ENCODE measurements at regions not wholly inside any gene's neighbourhood (a gene's known extent, or its start where the extent isn't known, plus 50 kb on each side); places are given as distances from the start of the nearest gene placed in this dataset.

GRCh38 chr2:2731816-2732284 is 400.8 kb upstream of the MYT1L start:
- Histone ChIP-seq H3K4me1 (ENCODE audit: control insufficient read depth in 4 of 4, insufficient read depth in 4 of 4, low read length in 3 of 4) (no peaks in the 10 kb centered on the region), H3K27ac (ENCODE audit: low read depth in 1 of 2, low read length in 2 of 2) (no peak overlapping the region), H3K27me3 (ENCODE audit: control insufficient read depth in 4 of 4, insufficient read depth in 4 of 4, low read length in 3 of 4) (no peaks in the 10 kb centered on the region), H3K36me3 (ENCODE audit: control insufficient read depth in 4 of 4, insufficient read depth in 3 of 4, low read depth in 1 of 4, low read length in 3 of 4) (no peaks in the 10 kb centered on the region), H3K9me3 (ENCODE audit: control insufficient read depth in 4 of 4, low read length in 3 of 4) (no peaks in the 10 kb centered on the region), H3K4me3 (ENCODE audit: low read depth in 1 of 3, low read length in 3 of 3) (no peak overlapping the region), H3K9ac (ENCODE audit: low read depth in 1 of 2, low read length in 2 of 2) (no peak overlapping the region)
- 86% methylated on average over 19 of the region's 19 CpGs for WGBS
- TF ChIP-seq SP1 (IDR thresholded peaks at IDR 0.05) (no peak), GABPA (IDR thresholded peaks at IDR 0.05 in 1 of 2, conservative IDR thresholded peaks at IDR 0.05 in 1 of 2) (no peak), TAF1 (conservative IDR thresholded peaks at IDR 0.05) (no peak), RXRA (IDR thresholded peaks at IDR 0.05) (no peak), CTCF (IDR thresholded peaks at IDR 0.05; ENCODE audit: low read depth, low read length, missing input control) (no peak), JUND (IDR thresholded peaks at IDR 0.05) (no peak), ZBTB33 (IDR thresholded peaks at IDR 0.05) (no peak), FOXA2 (IDR thresholded peaks at IDR 0.05) (no peak), YY1 (IDR thresholded peaks at IDR 0.05) (no peak), EGR1 (IDR thresholded peaks at IDR 0.05; ENCODE audit: low read depth in 2 of 2) (no peak), ATF3 (IDR thresholded peaks at IDR 0.05) (no peak), NR2F2 (IDR thresholded peaks at IDR 0.05) (no peak), RAD21 (IDR thresholded peaks at IDR 0.05) (no peak), HNF4G (IDR thresholded peaks at IDR 0.05) (no peak), FOXA1 (IDR thresholded peaks at IDR 0.05) (no peak), MAX (IDR thresholded peaks at IDR 0.05) (no peak), REST (IDR thresholded peaks at IDR 0.05) (no peak), HNF4A (conservative IDR thresholded peaks at IDR 0.05) (no peak)
- no peak for DNase-seq (ENCODE audit: low spot score)

Measured in liver (tissue), 8 donors.